HG03432 (cell line): ENCODE measurements at regions not wholly inside any gene's neighbourhood (a gene's known extent, or its start where the extent isn't known, plus 50 kb on each side); places are given as distances from the start of the nearest gene placed in this dataset.
A peak's percentile ranks its signal among the peaks of the same experiment; 100 is the strongest.
"Not testable (repeated sequence)": the region's sequence is repeated elsewhere in the genome, so short reads cannot be mapped to it uniquely, and the experiment has no call there.

Experiments used
- ATAC-seq: cut with Tn5 transposase; IDR thresholded peaks from one replicate; pipeline ENCODE4 v1.9.1; 2021; ENCODE audit warnings: mild to moderate bottlenecking, moderate library complexity; ENCODE audit not compliant: unreplicated experiment

- ATAC-seq: peak; percentile 95
Observed at GRCh38 chr7:104956753-104957450, 57.1 kb upstream of the KMT2E start.

- no peak for ATAC-seq
Observed at GRCh38 chr7:104958371-104958865, 55.6 kb upstream of the KMT2E start.

- not testable (repeated sequence) for ATAC-seq
Observed at GRCh38 chr7:104959483-104959882, 54.5 kb upstream of the KMT2E start.

- peak; percentile 33 for ATAC-seq
Observed at GRCh38 chr7:104960741-104961448, 53.1 kb upstream of the KMT2E start.

GRCh38 chr7:104961821-104962220 lies 52.2 kb upstream of the KMT2E start:
- ATAC-seq: no peak

GRCh38 chr7:104962781-104963180 lies 51.2 kb upstream of the KMT2E start:
- ATAC-seq: peak; percentile 48

- no peak for ATAC-seq
Observed at GRCh38 chr7:104963378-104963990, 50.5 kb upstream of the KMT2E start.

- no peak for ATAC-seq
Observed at GRCh38 chr7:104963991-104964385, 50.0 kb upstream of the KMT2E start.
